NCI-H2196 (cell line): ENCODE measurements at regions not wholly inside any gene's neighbourhood (a gene's known extent, or its start where the extent isn't known, plus 50 kb on each side); places are given as distances from the start of the nearest gene placed in this dataset.

Source experiments
- DNase-seq: peaks from one replicate; lab custom pipeline; 2025; ENCODE audit not compliant: unreplicated experiment; lab: John Stamatoyannopoulos, UW

- no peak for DNase-seq
Observed at GRCh38 chr6:15061180-15061641, 184.7 kb upstream of the JARID2 start.

- no peak for DNase-seq
Observed at GRCh38 chr6:15061908-15062515, 183.9 kb upstream of the JARID2 start.

GRCh38 chr6:15062516-15063252 is 183.2 kb upstream of the JARID2 start:
- DNase-seq: peak; percentile 8

- no peak for DNase-seq
Observed at GRCh38 chr6:15063253-15063853, 182.5 kb upstream of the JARID2 start.

GRCh38 chr6:15065261-15065989 is 180.4 kb upstream of the JARID2 start:
- no peak for DNase-seq

- DNase-seq: no peak
Observed at GRCh38 chr6:15066089-15066758, 179.6 kb upstream of the JARID2 start.

GRCh38 chr6:15073344-15073789 is 172.5 kb upstream of the JARID2 start:
- peak; percentile 65 for DNase-seq

- DNase-seq: no peak
Observed at GRCh38 chr6:15073883-15074465, 171.9 kb upstream of the JARID2 start.

- no peak for DNase-seq
Observed at GRCh38 chr6:15074806-15075205, 171.1 kb upstream of the JARID2 start.

- no peak for DNase-seq
Observed at GRCh38 chr6:15076565-15076964, 169.3 kb upstream of the JARID2 start.

GRCh38 chr6:15077006-15077405 is 168.9 kb upstream of the JARID2 start:
- DNase-seq: no peak

- no peak for DNase-seq
Observed at GRCh38 chr6:15077961-15078360, 167.9 kb upstream of the JARID2 start.

- no peak for DNase-seq
Observed at GRCh38 chr6:15079288-15079817, 166.5 kb upstream of the JARID2 start.

GRCh38 chr6:15080895-15081294 is 165.0 kb upstream of the JARID2 start:
- DNase-seq: no peak

- no peak for DNase-seq
Observed at GRCh38 chr6:15081447-15081846, 164.4 kb upstream of the JARID2 start.

- no peak for DNase-seq
Observed at GRCh38 chr6:15082708-15083107, 163.2 kb upstream of the JARID2 start.

GRCh38 chr6:15086348-15087158 is 159.3 kb upstream of the JARID2 start:
- peak; percentile 18 for DNase-seq

- DNase-seq: no peak
Observed at GRCh38 chr6:15087186-15087589, 158.7 kb upstream of the JARID2 start.

GRCh38 chr6:15088904-15089568 is 156.8 kb upstream of the JARID2 start:
- DNase-seq: no peak
